Breast epithelium (tissue), 3 donors: ENCODE measurements at regions not wholly inside any gene's neighbourhood (a gene's known extent, or its start where the extent isn't known, plus 50 kb on each side); places are given as distances from the start of the nearest gene placed in this dataset.

ENCODE experiments used
- CTCF ChIP-seq, 3 donors: fragments of 450-650 bp; IDR thresholded peaks; one replicate each; pipeline ENCODE4 v1.5.1; 2016 to 2017; ENCODE audit warnings: antibody characterized with exemption in 3 of 3, mild to moderate bottlenecking in 3 of 3, moderate library complexity in 3 of 3
- POLR2A ChIP-seq: fragments of 450-650 bp; IDR thresholded peaks from one replicate; pipeline ENCODE4 v1.6.1; 2016; ENCODE audit warnings: antibody characterized with exemption, mild to moderate bottlenecking, moderate library complexity

DNA sequence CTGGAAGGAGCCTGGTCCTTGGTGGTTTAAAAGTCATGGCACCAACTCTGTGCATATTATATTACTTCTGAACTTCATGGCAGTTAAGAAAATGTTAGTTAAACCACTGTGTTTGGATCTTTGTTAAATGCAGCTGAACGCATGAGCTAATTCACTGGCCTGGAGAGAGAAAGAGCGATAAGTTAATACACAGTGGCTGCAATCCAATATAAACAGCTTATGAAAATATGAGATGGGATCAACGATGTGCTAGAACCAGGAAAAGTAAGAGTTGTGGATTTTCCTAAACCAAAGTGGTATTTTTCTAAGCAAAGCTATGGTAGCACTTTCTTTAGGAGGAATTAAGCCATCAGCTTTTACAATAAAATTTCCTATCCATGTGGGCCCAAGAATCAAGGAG, 326.7 kb downstream of the MTX2 start:
- no peak for TF ChIP-seq POLR2A
- TF ChIP-seq CTCF (IDR thresholded peaks at IDR 0.05): no peak
